ENCODE measurements at regions not wholly inside any gene's neighbourhood (a gene's known extent, or its start where the extent isn't known, plus 50 kb on each side); places are given as distances from the start of the nearest gene placed in this dataset.

DNA sequence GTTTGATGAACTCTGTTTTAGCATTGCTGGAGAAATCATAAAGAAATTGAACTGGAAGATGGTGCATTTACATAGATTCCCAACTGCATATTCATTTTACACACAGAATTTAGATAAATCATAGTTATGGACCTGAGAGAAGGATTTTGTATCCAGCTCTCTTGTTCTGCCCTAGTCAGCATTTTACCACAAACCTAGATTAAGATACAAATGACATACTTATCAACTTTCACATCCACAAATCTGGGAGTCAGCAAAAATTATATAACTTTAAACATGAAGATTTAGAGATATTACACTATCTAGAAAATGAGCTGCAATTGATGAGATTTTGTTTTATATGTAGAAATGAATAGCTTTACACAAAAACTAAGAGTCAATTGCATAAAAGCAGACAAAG, 632.8 kb downstream of the IGSF11 start:
- Histone ChIP-seq H3K9me2 (replicated peaks; ENCODE audit: insufficient read depth, low read length) (no peaks in the 10 kb centered on the region), H2AFZ (ENCODE audit: low read length) (no peak overlapping the region), H3K27ac (ENCODE audit: low read length) (no peak overlapping the region), H3K27me3 (replicated peaks; ENCODE audit: insufficient read depth, low read length) (no peaks in the 10 kb centered on the region), H3K9ac (ENCODE audit: low read length) (no peak overlapping the region), H3K4me2 (ENCODE audit: low read depth, low read length) (no peak overlapping the region), H4K20me1 (ENCODE audit: insufficient read depth, low read length) (no peaks in the 10 kb centered on the region), H3K4me3 (ENCODE audit: low read length) (no peak overlapping the region), H3F3A (ENCODE audit: insufficient read depth, low read length) (no peaks in the 10 kb centered on the region), H3K9me3 (replicated peaks; ENCODE audit: insufficient read depth, low read length) (no peaks in the 10 kb centered on the region), H3K36me3 (replicated peaks; ENCODE audit: insufficient read depth, low read length) (no peaks in the 10 kb centered on the region), H3K4me1 (ENCODE audit: low read length) (no peaks in the 10 kb centered on the region), H3K79me2 (ENCODE audit: low read length) (no peaks in the 10 kb centered on the region)
- TF ChIP-seq, protein P1, sequence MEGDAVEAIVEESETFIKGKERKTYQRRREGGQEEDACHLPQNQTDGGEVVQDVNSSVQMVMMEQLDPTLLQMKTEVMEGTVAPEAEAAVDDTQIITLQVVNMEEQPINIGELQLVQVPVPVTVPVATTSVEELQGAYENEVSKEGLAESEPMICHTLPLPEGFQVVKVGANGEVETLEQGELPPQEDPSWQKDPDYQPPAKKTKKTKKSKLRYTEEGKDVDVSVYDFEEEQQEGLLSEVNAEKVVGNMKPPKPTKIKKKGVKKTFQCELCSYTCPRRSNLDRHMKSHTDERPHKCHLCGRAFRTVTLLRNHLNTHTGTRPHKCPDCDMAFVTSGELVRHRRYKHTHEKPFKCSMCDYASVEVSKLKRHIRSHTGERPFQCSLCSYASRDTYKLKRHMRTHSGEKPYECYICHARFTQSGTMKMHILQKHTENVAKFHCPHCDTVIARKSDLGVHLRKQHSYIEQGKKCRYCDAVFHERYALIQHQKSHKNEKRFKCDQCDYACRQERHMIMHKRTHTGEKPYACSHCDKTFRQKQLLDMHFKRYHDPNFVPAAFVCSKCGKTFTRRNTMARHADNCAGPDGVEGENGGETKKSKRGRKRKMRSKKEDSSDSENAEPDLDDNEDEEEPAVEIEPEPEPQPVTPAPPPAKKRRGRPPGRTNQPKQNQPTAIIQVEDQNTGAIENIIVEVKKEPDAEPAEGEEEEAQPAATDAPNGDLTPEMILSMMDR (IDR thresholded peaks at IDR 0.05; ENCODE audit: low read length), result no peak
- TF ChIP-seq EZH2phosphoT487 (IDR thresholded peaks at IDR 0.05; ENCODE audit: low read length) (no peak), EZH2 (optimal IDR thresholded peaks at IDR 0.05; ENCODE audit: low read depth, low read length) (no peak)
- no peak for DNase-seq

DNA sequence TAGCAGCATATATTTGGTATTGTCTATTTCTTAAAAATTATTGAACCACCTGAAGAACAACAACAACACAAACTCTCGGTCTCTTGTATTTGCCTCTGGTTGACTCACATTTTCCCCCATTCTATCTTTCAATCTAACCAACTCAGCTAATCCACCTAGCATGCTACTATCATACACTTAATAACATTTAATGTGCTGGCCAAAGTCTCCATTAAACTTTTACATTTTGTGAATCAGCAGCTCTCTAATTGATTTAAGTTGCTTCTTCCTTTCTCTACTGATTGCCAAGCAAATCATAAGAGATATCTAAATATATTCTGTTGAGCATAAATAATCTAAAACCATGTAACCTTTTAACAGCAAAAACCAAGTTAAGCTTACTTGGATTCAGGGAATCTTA, 631.7 kb downstream of the IGSF11 start:
- no peaks in the 10 kb centered on the region for H3K36me3 ChIP-seq (replicated peaks; ENCODE audit: insufficient read depth, low read length)
- no peaks in the 10 kb centered on the region for H3K9me2 ChIP-seq (replicated peaks; ENCODE audit: insufficient read depth, low read length)
- no peaks in the 10 kb centered on the region for H4K20me1 ChIP-seq (ENCODE audit: insufficient read depth, low read length)
- no peak for DNase-seq
- H3K79me2 ChIP-seq (ENCODE audit: low read length), result no peaks in the 10 kb centered on the region
- no peak overlapping the region for H2AFZ ChIP-seq (ENCODE audit: low read length)
- H3F3A ChIP-seq (ENCODE audit: insufficient read depth, low read length), result no peaks in the 10 kb centered on the region
- no peaks in the 10 kb centered on the region for H3K27me3 ChIP-seq (replicated peaks; ENCODE audit: insufficient read depth, low read length)
- H3K27ac ChIP-seq (ENCODE audit: low read length), result no peak overlapping the region
- no peak overlapping the region for H3K4me3 ChIP-seq (ENCODE audit: low read length)
- no peak overlapping the region for H3K4me2 ChIP-seq (ENCODE audit: low read depth, low read length)
- no peaks in the 10 kb centered on the region for H3K4me1 ChIP-seq (ENCODE audit: low read length)
- no peaks in the 10 kb centered on the region for H3K9me3 ChIP-seq (replicated peaks; ENCODE audit: insufficient read depth, low read length)
- no peak overlapping the region for H3K9ac ChIP-seq (ENCODE audit: low read length)
- TF ChIP-seq EZH2 (optimal IDR thresholded peaks at IDR 0.05; ENCODE audit: low read depth, low read length), result no peak
- TF ChIP-seq, protein P1 (IDR thresholded peaks at IDR 0.05; ENCODE audit: low read length), result no peak
- no peak for TF ChIP-seq EZH2phosphoT487 (IDR thresholded peaks at IDR 0.05; ENCODE audit: low read length)

DNA sequence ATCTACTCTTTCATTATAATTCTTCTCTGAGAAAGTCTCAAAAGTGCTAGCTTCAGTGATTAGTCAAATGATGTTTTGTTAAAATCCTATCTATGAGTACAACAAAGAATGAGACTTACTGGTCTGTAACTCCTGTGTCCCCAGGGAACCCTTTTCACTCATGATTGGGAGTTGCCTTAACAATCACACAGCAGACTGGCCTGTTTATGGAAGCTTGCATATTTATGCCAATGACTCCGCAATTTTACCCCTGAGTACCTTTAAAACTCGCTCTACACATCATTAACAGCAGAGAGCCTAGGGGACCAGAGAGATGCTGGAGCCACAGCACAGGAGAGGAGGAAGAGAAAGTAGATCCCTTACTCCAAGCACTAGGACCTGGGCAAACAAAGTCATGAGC, 628.1 kb downstream of the IGSF11 start:
- Histone ChIP-seq H2AFZ (ENCODE audit: low read length) (no peak overlapping the region), H3F3A (ENCODE audit: insufficient read depth, low read length) (no peaks in the 10 kb centered on the region), H3K9ac (ENCODE audit: low read length) (no peak overlapping the region), H3K9me3 (replicated peaks; ENCODE audit: insufficient read depth, low read length) (no peaks in the 10 kb centered on the region), H3K4me2 (ENCODE audit: low read depth, low read length) (no peak overlapping the region), H3K79me2 (ENCODE audit: low read length) (no peaks in the 10 kb centered on the region), H3K36me3 (replicated peaks; ENCODE audit: insufficient read depth, low read length) (no peaks in the 10 kb centered on the region), H3K27ac (ENCODE audit: low read length) (no peak overlapping the region), H4K20me1 (ENCODE audit: insufficient read depth, low read length) (no peaks in the 10 kb centered on the region), H3K4me3 (ENCODE audit: low read length) (no peak overlapping the region), H3K4me1 (ENCODE audit: low read length) (no peaks in the 10 kb centered on the region), H3K27me3 (replicated peaks; ENCODE audit: insufficient read depth, low read length) (no peaks in the 10 kb centered on the region), H3K9me2 (replicated peaks; ENCODE audit: insufficient read depth, low read length) (no peaks in the 10 kb centered on the region)
- TF ChIP-seq EZH2 (optimal IDR thresholded peaks at IDR 0.05; ENCODE audit: low read depth, low read length) (no peak), EZH2phosphoT487 (IDR thresholded peaks at IDR 0.05; ENCODE audit: low read length) (no peak)
- TF ChIP-seq, protein P1 (IDR thresholded peaks at IDR 0.05; ENCODE audit: low read length), result no peak
- no peak for DNase-seq

All from MM.1S (cell line).